ENCODE measurements at regions not wholly inside any gene's neighbourhood (a gene's known extent, or its start where the extent isn't known, plus 50 kb on each side); places are given as distances from the start of the nearest gene placed in this dataset.

- H3K4me3 ChIP-seq (ENCODE audit: low read length) = no peak overlapping the region
- TF ChIP-seq, protein P1, sequence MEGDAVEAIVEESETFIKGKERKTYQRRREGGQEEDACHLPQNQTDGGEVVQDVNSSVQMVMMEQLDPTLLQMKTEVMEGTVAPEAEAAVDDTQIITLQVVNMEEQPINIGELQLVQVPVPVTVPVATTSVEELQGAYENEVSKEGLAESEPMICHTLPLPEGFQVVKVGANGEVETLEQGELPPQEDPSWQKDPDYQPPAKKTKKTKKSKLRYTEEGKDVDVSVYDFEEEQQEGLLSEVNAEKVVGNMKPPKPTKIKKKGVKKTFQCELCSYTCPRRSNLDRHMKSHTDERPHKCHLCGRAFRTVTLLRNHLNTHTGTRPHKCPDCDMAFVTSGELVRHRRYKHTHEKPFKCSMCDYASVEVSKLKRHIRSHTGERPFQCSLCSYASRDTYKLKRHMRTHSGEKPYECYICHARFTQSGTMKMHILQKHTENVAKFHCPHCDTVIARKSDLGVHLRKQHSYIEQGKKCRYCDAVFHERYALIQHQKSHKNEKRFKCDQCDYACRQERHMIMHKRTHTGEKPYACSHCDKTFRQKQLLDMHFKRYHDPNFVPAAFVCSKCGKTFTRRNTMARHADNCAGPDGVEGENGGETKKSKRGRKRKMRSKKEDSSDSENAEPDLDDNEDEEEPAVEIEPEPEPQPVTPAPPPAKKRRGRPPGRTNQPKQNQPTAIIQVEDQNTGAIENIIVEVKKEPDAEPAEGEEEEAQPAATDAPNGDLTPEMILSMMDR (conservative IDR thresholded peaks at IDR 0.05; ENCODE audit: low read depth, low read length) = no peak
- no peak for DNase-seq (ENCODE audit: low read depth)
Measured at GRCh38 chr6:137413482-137413881, 80.7 kb downstream of the OLIG3 start.

GRCh38 chr6:137412562-137412961 is 81.6 kb downstream of the OLIG3 start:
- H3K4me3 ChIP-seq (ENCODE audit: low read length) = no peak overlapping the region
- TF ChIP-seq, protein P1 (conservative IDR thresholded peaks at IDR 0.05; ENCODE audit: low read depth, low read length) = no peak
- DNase-seq (ENCODE audit: low read depth) = no peak

DNA sequence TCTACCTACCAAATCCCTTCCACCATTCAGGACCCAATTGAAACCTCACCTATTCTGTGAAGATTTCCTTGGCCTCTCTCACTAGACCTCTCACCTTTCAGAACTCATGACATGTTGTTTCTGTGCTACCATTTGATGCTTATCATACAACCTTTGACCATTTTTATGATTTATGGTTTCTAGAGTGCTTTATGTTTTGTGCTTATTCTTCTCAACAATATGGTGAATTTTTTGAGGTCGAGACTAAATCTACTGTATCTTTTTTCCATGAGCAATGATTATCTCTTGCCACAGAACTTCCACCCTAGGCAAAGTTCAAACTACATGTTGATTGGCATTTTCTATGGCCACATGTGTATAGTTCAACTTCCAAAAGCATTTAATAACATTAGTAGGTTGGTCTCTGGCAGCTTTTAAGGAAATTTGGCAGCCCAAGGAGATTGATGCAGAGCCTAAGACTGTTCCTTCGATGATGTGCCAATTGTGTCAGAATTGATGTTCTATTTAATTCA is 84.9 kb downstream of the OLIG3 start:
- DNase-seq (ENCODE audit: low read depth) = no peak
- H3K4me3 ChIP-seq (ENCODE audit: low read length) = no peak overlapping the region
- TF ChIP-seq, protein P1 (conservative IDR thresholded peaks at IDR 0.05; ENCODE audit: low read depth, low read length) = no peak

GRCh38 chr6:137407816-137408215 is 86.4 kb downstream of the OLIG3 start:
- no peak for DNase-seq (ENCODE audit: low read depth)
- H3K4me3 ChIP-seq (ENCODE audit: low read length) = no peak overlapping the region
- TF ChIP-seq, protein P1 (conservative IDR thresholded peaks at IDR 0.05; ENCODE audit: low read depth, low read length) = no peak

DNA sequence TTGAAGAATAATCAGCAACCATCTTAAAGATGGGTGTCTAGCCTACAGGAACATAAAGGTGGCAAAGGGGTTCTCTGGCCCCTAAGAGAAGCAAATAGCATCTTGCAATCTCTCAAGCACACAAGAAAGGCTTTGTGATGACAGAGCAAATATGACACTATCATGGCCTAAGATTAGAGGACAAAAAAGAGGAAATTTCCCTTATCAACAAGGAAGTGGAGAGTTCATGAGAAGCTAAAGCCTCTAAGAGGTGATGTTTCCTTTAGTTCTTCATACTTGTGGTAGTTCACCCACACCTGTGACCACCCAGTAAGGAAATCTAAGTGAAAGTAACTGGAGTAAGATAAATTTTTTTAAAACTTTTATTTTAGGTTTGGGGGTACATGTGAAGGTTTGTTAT is 88.4 kb downstream of the OLIG3 start:
- TF ChIP-seq, protein P1 (conservative IDR thresholded peaks at IDR 0.05; ENCODE audit: low read depth, low read length) = no peak
- no peak overlapping the region for H3K4me3 ChIP-seq (ENCODE audit: low read length)
- no peak for DNase-seq (ENCODE audit: low read depth)

DNA sequence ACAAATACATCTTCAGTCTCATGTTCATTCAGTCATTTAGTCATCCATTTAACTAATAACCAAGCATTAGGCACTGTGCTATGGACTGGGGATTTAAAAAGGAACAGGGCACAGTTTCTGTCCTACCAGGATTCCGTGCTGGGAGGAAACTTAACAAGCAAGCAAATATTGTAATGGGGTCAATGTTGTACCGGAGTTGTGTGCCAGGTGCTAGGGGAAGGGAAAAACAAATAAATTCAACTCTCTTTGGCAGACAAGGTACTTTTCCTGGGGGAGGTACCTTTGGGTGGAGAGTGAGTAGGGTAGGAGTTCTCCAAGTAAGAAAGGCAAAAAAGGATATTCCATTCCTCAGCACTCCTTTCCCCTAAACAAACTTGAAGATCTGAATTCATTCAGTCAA is 90.3 kb downstream of the OLIG3 start:
- no peak for DNase-seq (ENCODE audit: low read depth)
- TF ChIP-seq, protein P1 (conservative IDR thresholded peaks at IDR 0.05; ENCODE audit: low read depth, low read length) = no peak
- no peak overlapping the region for H3K4me3 ChIP-seq (ENCODE audit: low read length)

- no peak overlapping the region for H3K4me3 ChIP-seq (ENCODE audit: low read length)
- TF ChIP-seq, protein P1 (conservative IDR thresholded peaks at IDR 0.05; ENCODE audit: low read depth, low read length) = no peak
- DNase-seq (ENCODE audit: low read depth) = no peak
Measured at GRCh38 chr6:137403443-137403842, 90.8 kb downstream of the OLIG3 start.

Measured in retinal pigment epithelial cell (primary cell).